B cell (primary cell): ENCODE measurements at regions not wholly inside any gene's neighbourhood (a gene's known extent, or its start where the extent isn't known, plus 50 kb on each side); places are given as distances from the start of the nearest gene placed in this dataset.

Experiments used
- ATAC-seq: fragments of 200-7000 bp; cut with Tn5 transposase; one replicate; pipeline ENCODE4 v1.10.0; 2021; ENCODE audit warnings: low read depth, mild to moderate bottlenecking, moderate number of reproducible peaks, moderate library complexity
- CTCF ChIA-PET: fragments of 350-600 bp; sonication (Branson Sonifier 250); formaldehyde crosslinking; loops from one replicate; lab custom pipeline; 2021; ENCODE audit warnings: antibody characterized with exemption, inconsistent platforms; lab: Charles Lee
- POLR2A ChIA-PET: fragments of 350-600 bp; sonication (Branson Sonifier 250); formaldehyde crosslinking; loops from one replicate; lab custom pipeline; 2021; ENCODE audit warnings: antibody characterized with exemption; lab: Charles Lee
- DNase-seq: peaks from one replicate; pipeline ENCODE4 v3.0.0; 2013
- H2AFZ ChIP-seq: 2 replicates; pipeline ENCODE4 v1.6.1; 2012; ENCODE audit warnings: mild to moderate bottlenecking, low read depth, low read length; ENCODE audit not compliant: insufficient read depth, poor library complexity, severe bottlenecking
- H3K27ac ChIP-seq, 2 donors: 1 replicate in 1 of 2; 2 replicates in 1 of 2; pipeline ENCODE4 v1.5.1; 2012 to 2013; ENCODE audit warnings: low read length in 2 of 2, mild to moderate bottlenecking in 2 of 2, moderate library complexity in 1 of 2
- H3K27me3 ChIP-seq, 4 experiments: fragments of 200-600 bp in 1 of 4; sonication (generic) in 1 of 4; replicated peaks in 1 of 4; 1 replicate in 2 of 4; 2 replicates in 2 of 4; pipeline versions ENCODE4 v1.6.1 to v1.7.0; 2013 to 2016; ENCODE audit warnings: low read length in 3 of 4, mild to moderate bottlenecking in 2 of 4, mixed read lengths in 1 of 4, moderate library complexity in 1 of 4; ENCODE audit not compliant: insufficient read depth in 4 of 4, control insufficient read depth in 3 of 4; ENCODE audit errors: control extremely low read depth in 1 of 4
- H3K36me3 ChIP-seq, 2 experiments: replicated peaks in 1 of 2; 1 replicate in 1 of 2; 2 replicates in 1 of 2; pipeline versions ENCODE4 v1.6.1 to v1.7.1; 2013; ENCODE audit warnings: low read length in 1 of 2; ENCODE audit not compliant: insufficient read depth in 2 of 2, control insufficient read depth in 1 of 2; ENCODE audit errors: control extremely low read depth in 1 of 2, extremely low read depth in 1 of 2
- H3K4me1 ChIP-seq, 2 donors: fragments of 200-600 bp in 1 of 2; sonication (generic) in 1 of 2; 1 replicate in 1 of 2; 2 replicates in 1 of 2; pipeline versions ENCODE4 v1.5.1 to v1.6.1; 2013 to 2017; ENCODE audit warnings: low read length in 2 of 2; ENCODE audit not compliant: control insufficient read depth in 2 of 2, insufficient read depth in 2 of 2
- H3K4me2 ChIP-seq: replicated peaks from 2 replicates; pipeline ENCODE3; 2012; ENCODE audit warnings: mild to moderate bottlenecking, low read depth, low read length; ENCODE audit not compliant: poor library complexity, severe bottlenecking
- H3K4me3 ChIP-seq, 5 experiments: fragments of 200-600 bp in 1 of 5; sonication (generic) in 1 of 5; 1 replicate in 3 of 5; 2 replicates in 2 of 5; pipeline versions ENCODE4 v1.5.1 to v1.7.0; 2011 to 2016; ENCODE audit warnings: low read length in 4 of 5, mild to moderate bottlenecking in 4 of 5, low read depth in 2 of 5, control low read depth in 1 of 5, moderate library complexity in 1 of 5; ENCODE audit not compliant: insufficient read depth in 1 of 5; ENCODE audit errors: control extremely low read depth in 1 of 5, extremely low read depth in 1 of 5
- H3K79me2 ChIP-seq: fragments of 200-600 bp; sonication (generic); one replicate; pipeline ENCODE4 v1.6.0; 2016; ENCODE audit warnings: low read length; ENCODE audit not compliant: control insufficient read depth, insufficient read depth
- H3K9ac ChIP-seq: fragments of 200-600 bp; sonication (generic); 2 replicates; pipeline ENCODE4 v1.6.1; 2017; ENCODE audit warnings: mild to moderate bottlenecking, low read length, moderate library complexity
- H3K9me3 ChIP-seq, 3 donors: one replicate each; pipeline versions ENCODE4 v1.6.1 to v1.7.1; 2013; ENCODE audit warnings: low read length in 2 of 3; ENCODE audit not compliant: control insufficient read depth in 2 of 3, insufficient read depth in 1 of 3; ENCODE audit errors: control extremely low read depth in 1 of 3
- H4K20me1 ChIP-seq: 2 replicates; pipeline ENCODE4 v1.6.0; 2012; ENCODE audit warnings: mild to moderate bottlenecking, low read length; ENCODE audit not compliant: insufficient read depth, control insufficient read depth, poor library complexity, severe bottlenecking
- H3K27ac Mint-ChIP-seq: one replicate; pipeline ENCODE4 v1.8.0; 2021; ENCODE audit warnings: mixed read lengths
- H3K27me3 Mint-ChIP-seq: one replicate; pipeline ENCODE4 v1.8.0; 2021; ENCODE audit warnings: mixed read lengths
- H3K4me1 Mint-ChIP-seq: one replicate; pipeline ENCODE4 v1.8.0; 2021; ENCODE audit warnings: mixed read lengths
- H3K4me3 Mint-ChIP-seq: one replicate; pipeline ENCODE4 v1.8.0; 2021; ENCODE audit warnings: mixed read lengths
- H3K9me3 Mint-ChIP-seq: one replicate; pipeline ENCODE4 v1.8.0; 2022; ENCODE audit warnings: mixed read lengths; ENCODE audit not compliant: insufficient read depth
- CTCF ChIP-seq: fragments of 200-600 bp; IDR thresholded peaks from one replicate; pipeline ENCODE4 v1.8.0; 2022; ENCODE audit warnings: antibody characterized with exemption, mild to moderate bottlenecking
- EZH2 ChIP-seq: IDR thresholded peaks from 2 replicates; pipeline ENCODE4 v1.6.1; 2012; ENCODE audit warnings: borderline replicate concordance, low read depth, mild to moderate bottlenecking, moderate library complexity, low read length; ENCODE audit not compliant: insufficient read depth, poor library complexity, severe bottlenecking
- WGBS: methylation state at CpG from one replicate; pipeline ENCODE4 v1.1.5; 2013; ENCODE audit warnings: missing lambda C conversion rate; ENCODE audit not compliant: insufficient coverage; 5-methylcytosine and 5-hydroxymethylcytosine counted together
- intact Hi-C: fragments of 100-400 bp; cut with micrococcal nuclease; formaldehyde crosslinking; loops from one replicate; pipeline ENCODE4 v1.10.0; 2022

GRCh38 chr3:147015334-147015733 lies 391.0 kb downstream of the ZIC4 start:
- intact Hi-C loops: no loop called here
- Histone ChIP-seq H3K27ac (no peak overlapping the region), H3K27me3 (no peaks in the 10 kb centered on the region), H3K9me3 (peaks cover 0 to 10% (median 0%) of the 10 kb centered on the region in 3 donors), H3K36me3 (no peaks in the 10 kb centered on the region), H2AFZ (no peak overlapping the region), H3K4me3 (no peak overlapping the region), H3K9ac (no peak overlapping the region), H4K20me1 (no peaks in the 10 kb centered on the region), H3K4me1 (no peaks in the 10 kb centered on the region), H3K4me2 (no peak overlapping the region), H3K79me2 (no peaks in the 10 kb centered on the region)
- ChIA-PET CTCF (no interaction called here), POLR2A (no interaction called here)
- H3K27me3 Mint-ChIP-seq: no peaks in the 10 kb centered on the region
- H3K4me1 Mint-ChIP-seq: no peaks in the 10 kb centered on the region
- 93% methylated on average over 3 of the region's 3 CpGs for WGBS
- H3K27ac Mint-ChIP-seq: no peak overlapping the region
- no peak overlapping the region for H3K4me3 Mint-ChIP-seq
- DNase-seq (no peak), ATAC-seq (no peak)
- TF ChIP-seq EZH2 (no peak), CTCF (no peak)
- H3K9me3 Mint-ChIP-seq: peaks cover 3% of the 10 kb centered on the region

- ChIA-PET CTCF (no interaction called here), POLR2A (no interaction called here)
Measured at GRCh38 chr3:147008886-147009285, 397.5 kb downstream of the ZIC4 start.

More at GRCh38 chr3:147008886-147009285, 397.5 kb downstream of the ZIC4 start:
- H3K4me3 Mint-ChIP-seq: no peak overlapping the region
- no peaks in the 10 kb centered on the region for H3K4me1 Mint-ChIP-seq
- intact Hi-C loops: no loop called here
- Histone ChIP-seq H3K4me3 (no peak overlapping the region), H4K20me1 (no peaks in the 10 kb centered on the region), H3K79me2 (no peaks in the 10 kb centered on the region), H2AFZ (no peak overlapping the region), H3K36me3 (no peaks in the 10 kb centered on the region), H3K4me2 (no peak overlapping the region), H3K4me1 (no peaks in the 10 kb centered on the region), H3K27ac (no peak overlapping the region), H3K27me3 (no peaks in the 10 kb centered on the region), H3K9me3 (no peaks in the 10 kb centered on the region), H3K9ac (no peak overlapping the region)
- TF ChIP-seq CTCF: no peak
- no peak for TF ChIP-seq EZH2
- H3K27ac Mint-ChIP-seq: no peak overlapping the region
- DNase-seq (no peak), ATAC-seq (no peak)
- 92% methylated on average over 1 of the region's 1 CpG for WGBS
- H3K27me3 Mint-ChIP-seq: no peaks in the 10 kb centered on the region
- H3K9me3 Mint-ChIP-seq: peaks cover 5% of the 10 kb centered on the region
